Endothelial cell (in vitro differentiated cells): ENCODE measurements at regions not wholly inside any gene's neighbourhood (a gene's known extent, or its start where the extent isn't known, plus 50 kb on each side); places are given as distances from the start of the nearest gene placed in this dataset.

Experiments
- DNase-seq: peaks from one replicate; pipeline ENCODE4 v3.0.0; 2021; ENCODE audit warnings: low spot score
- H3K27ac Mint-ChIP-seq: one replicate; pipeline ENCODE4 v1.8.0; 2021; ENCODE audit warnings: mixed read lengths, inconsistent platforms; ENCODE audit not compliant: unreplicated experiment
- H3K27me3 Mint-ChIP-seq: one replicate; pipeline ENCODE4 v1.8.0; 2021; ENCODE audit warnings: mild to moderate bottlenecking, moderate library complexity, mixed read lengths, inconsistent platforms; ENCODE audit not compliant: unreplicated experiment
- H3K36me3 Mint-ChIP-seq: one replicate; pipeline ENCODE4 v1.8.0; 2021; ENCODE audit warnings: mild to moderate bottlenecking, low read depth, mixed read lengths, inconsistent platforms; ENCODE audit not compliant: unreplicated experiment
- H3K4me1 Mint-ChIP-seq: one replicate; pipeline ENCODE4 v1.8.0; 2021; ENCODE audit warnings: mild to moderate bottlenecking, mixed read lengths, inconsistent platforms; ENCODE audit not compliant: unreplicated experiment
- H3K4me3 Mint-ChIP-seq: one replicate; pipeline ENCODE4 v1.8.0; 2021; ENCODE audit warnings: mild to moderate bottlenecking, mixed read lengths, inconsistent platforms; ENCODE audit not compliant: unreplicated experiment
- H3K9me3 Mint-ChIP-seq: one replicate; pipeline ENCODE4 v1.8.0; 2021; ENCODE audit warnings: mixed read lengths, inconsistent platforms; ENCODE audit not compliant: unreplicated experiment
- CTCF ChIP-seq: fragments of 200-600 bp; sonication (generic); IDR thresholded peaks from one replicate; pipeline ENCODE4 v1.5.0; 2021; ENCODE audit warnings: antibody characterized with exemption; ENCODE audit not compliant: unreplicated experiment

- Mint-ChIP-seq H3K27ac (no peak overlapping the region), H3K4me3 (no peak overlapping the region), H3K9me3 (no peaks in the 10 kb centered on the region), H3K27me3 (peaks cover 2% of the 10 kb centered on the region), H3K4me1 (no peaks in the 10 kb centered on the region), H3K36me3 (no peaks in the 10 kb centered on the region)
- no peak for TF ChIP-seq CTCF
- no peak for DNase-seq
These were observed 82.9 kb upstream of the NLGN4X start for GRCh38 chrX:6311540-6311939.

GRCh38 chrX:6307156-6307555 is 78.5 kb upstream of the NLGN4X start:
- DNase-seq: no peak
- Mint-ChIP-seq H3K4me1 (no peaks in the 10 kb centered on the region), H3K27me3 (peaks cover 2% of the 10 kb centered on the region), H3K36me3 (no peaks in the 10 kb centered on the region), H3K9me3 (no peaks in the 10 kb centered on the region), H3K27ac (no peak overlapping the region), H3K4me3 (no peak overlapping the region)
- no peak for TF ChIP-seq CTCF

- Mint-ChIP-seq H3K4me1 (peaks cover 7% of the 10 kb centered on the region), H3K9me3 (no peaks in the 10 kb centered on the region), H3K27me3 (no peaks in the 10 kb centered on the region), H3K27ac (no peak overlapping the region), H3K4me3 (no peak overlapping the region), H3K36me3 (no peaks in the 10 kb centered on the region)
- DNase-seq: no peak
- no peak for TF ChIP-seq CTCF
These were observed 71.1 kb upstream of the NLGN4X start for GRCh38 chrX:6299724-6300123.

- Mint-ChIP-seq H3K27ac (no peak overlapping the region), H3K9me3 (no peaks in the 10 kb centered on the region), H3K36me3 (no peaks in the 10 kb centered on the region), H3K27me3 (no peaks in the 10 kb centered on the region), H3K4me3 (no peak overlapping the region), H3K4me1 (no peaks in the 10 kb centered on the region)
- no peak for TF ChIP-seq CTCF
- DNase-seq: no peak
These were observed 65.0 kb upstream of the NLGN4X start for GRCh38 chrX:6293716-6294115.

GRCh38 chrX:6292599-6292998 is 63.9 kb upstream of the NLGN4X start:
- Mint-ChIP-seq H3K4me1 (no peaks in the 10 kb centered on the region), H3K4me3 (no peak overlapping the region), H3K9me3 (no peaks in the 10 kb centered on the region), H3K27me3 (no peaks in the 10 kb centered on the region), H3K36me3 (no peaks in the 10 kb centered on the region), H3K27ac (no peak overlapping the region)
- TF ChIP-seq CTCF: no peak
- DNase-seq: no peak
